ENCODE measurements at regions not wholly inside any gene's neighbourhood (a gene's known extent, or its start where the extent isn't known, plus 50 kb on each side); places are given as distances from the start of the nearest gene placed in this dataset.

DNA sequence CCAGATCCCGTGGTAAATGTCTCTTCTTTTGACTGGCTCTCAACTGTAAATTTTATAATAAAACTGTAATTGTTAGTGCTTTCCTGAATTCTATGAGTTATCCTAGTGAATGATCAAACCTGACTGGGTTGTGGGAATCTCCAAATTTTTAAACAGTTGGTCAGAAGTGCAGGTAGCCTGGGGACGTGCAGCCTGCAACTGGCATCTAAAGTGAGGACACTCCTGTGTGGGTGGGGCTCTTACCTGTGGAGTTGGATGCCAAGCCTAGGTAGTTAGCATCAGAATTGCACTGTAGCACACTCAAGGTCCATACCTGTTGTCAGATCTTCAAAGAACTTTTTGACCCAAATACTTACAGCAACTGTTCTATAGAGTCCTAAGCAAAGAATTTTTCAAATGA, 207.1 kb upstream of the NBEA start:
- TF ChIP-seq SP1 (IDR thresholded peaks at IDR 0.05; ENCODE audit: low read depth) (no peak), POLR2AphosphoS5 (IDR thresholded peaks at IDR 0.05; ENCODE audit: low read depth, low read length) (no peak), CEBPB (IDR thresholded peaks at IDR 0.05; ENCODE audit: low read depth) (no peak), JUND (IDR thresholded peaks at IDR 0.05) (no peak), ZNF274 (IDR thresholded peaks at IDR 0.05; ENCODE audit: low read depth, low read length) (no peak), EZH2 (IDR thresholded peaks at IDR 0.05) (no peak)
- TF ChIP-seq, protein P1, sequence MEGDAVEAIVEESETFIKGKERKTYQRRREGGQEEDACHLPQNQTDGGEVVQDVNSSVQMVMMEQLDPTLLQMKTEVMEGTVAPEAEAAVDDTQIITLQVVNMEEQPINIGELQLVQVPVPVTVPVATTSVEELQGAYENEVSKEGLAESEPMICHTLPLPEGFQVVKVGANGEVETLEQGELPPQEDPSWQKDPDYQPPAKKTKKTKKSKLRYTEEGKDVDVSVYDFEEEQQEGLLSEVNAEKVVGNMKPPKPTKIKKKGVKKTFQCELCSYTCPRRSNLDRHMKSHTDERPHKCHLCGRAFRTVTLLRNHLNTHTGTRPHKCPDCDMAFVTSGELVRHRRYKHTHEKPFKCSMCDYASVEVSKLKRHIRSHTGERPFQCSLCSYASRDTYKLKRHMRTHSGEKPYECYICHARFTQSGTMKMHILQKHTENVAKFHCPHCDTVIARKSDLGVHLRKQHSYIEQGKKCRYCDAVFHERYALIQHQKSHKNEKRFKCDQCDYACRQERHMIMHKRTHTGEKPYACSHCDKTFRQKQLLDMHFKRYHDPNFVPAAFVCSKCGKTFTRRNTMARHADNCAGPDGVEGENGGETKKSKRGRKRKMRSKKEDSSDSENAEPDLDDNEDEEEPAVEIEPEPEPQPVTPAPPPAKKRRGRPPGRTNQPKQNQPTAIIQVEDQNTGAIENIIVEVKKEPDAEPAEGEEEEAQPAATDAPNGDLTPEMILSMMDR (IDR thresholded peaks at IDR 0.05 in 2 of 3, conservative IDR thresholded peaks at IDR 0.05 in 1 of 3; ENCODE audit: borderline replicate concordance in 1 of 3, insufficient read depth in 1 of 3, low read depth in 2 of 3, low read length in 2 of 3), result no peak
